HG03442 (cell line): ENCODE measurements at regions not wholly inside any gene's neighbourhood (a gene's known extent, or its start where the extent isn't known, plus 50 kb on each side); places are given as distances from the start of the nearest gene placed in this dataset.

Experiments
- ATAC-seq: cut with Tn5 transposase; IDR thresholded peaks from one replicate; pipeline ENCODE4 v1.9.1; 2021; ENCODE audit warnings: mild to moderate bottlenecking, moderate library complexity; ENCODE audit not compliant: unreplicated experiment

DNA sequence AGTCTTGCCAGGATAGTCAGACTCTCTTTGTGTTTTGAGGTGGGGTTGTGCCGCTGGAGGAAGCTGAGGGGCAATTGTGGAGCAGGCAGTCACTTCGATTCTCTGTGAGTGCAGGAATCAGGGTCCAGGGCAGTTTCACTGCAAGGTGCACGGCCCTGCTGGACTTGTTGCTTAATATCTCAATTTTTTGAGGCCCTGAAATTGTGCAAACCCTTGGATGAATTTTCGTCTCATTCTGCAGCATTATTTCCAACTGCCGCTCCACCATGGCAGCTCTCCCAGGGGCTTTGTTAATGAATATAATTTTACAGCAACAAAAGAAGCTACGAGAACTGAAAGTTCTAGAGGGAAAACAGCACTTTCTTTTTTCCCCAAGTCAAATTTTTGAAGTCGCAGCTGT, 531.9 kb downstream of the QKI start:
- ATAC-seq: no peak

DNA sequence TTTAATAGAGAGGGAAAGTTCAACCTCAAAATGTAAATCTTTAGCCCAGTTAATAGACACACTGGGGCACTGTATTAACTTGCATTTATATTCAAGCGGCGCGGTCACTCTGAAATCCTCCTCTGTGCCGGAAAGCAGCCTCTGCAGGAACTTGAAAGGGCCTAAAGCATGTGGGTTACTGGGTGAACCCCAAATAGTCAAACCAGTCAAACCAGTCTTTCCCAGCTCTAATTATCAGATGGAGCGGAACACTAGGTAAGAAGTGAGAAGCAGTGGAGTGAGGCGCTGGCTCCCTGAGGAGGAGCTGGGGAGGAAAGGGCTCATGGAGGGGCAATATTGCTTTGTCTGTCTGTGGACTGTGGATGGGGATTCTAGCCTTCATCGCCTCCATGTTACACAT, 531.3 kb downstream of the QKI start:
- ATAC-seq: no peak

DNA sequence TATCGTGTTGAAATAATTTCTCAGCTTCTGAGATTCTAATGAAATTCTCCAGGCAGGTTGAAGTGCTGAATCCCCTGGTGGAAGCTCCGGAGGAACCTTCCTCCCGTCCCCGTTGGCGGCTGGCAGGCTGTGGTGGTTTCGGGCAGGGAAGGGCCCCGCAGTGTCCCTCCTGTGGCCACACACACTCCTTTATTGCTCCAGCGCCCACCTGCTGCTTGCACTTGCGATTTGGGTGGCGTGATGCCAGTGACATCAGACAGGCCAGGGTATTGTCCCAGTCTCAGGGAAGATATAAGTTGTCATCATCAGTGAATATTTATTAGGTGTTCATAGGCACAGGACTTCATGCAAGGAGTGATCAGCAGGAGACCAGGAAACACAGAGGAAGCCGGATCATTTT, 530.4 kb downstream of the QKI start:
- ATAC-seq: no peak

DNA sequence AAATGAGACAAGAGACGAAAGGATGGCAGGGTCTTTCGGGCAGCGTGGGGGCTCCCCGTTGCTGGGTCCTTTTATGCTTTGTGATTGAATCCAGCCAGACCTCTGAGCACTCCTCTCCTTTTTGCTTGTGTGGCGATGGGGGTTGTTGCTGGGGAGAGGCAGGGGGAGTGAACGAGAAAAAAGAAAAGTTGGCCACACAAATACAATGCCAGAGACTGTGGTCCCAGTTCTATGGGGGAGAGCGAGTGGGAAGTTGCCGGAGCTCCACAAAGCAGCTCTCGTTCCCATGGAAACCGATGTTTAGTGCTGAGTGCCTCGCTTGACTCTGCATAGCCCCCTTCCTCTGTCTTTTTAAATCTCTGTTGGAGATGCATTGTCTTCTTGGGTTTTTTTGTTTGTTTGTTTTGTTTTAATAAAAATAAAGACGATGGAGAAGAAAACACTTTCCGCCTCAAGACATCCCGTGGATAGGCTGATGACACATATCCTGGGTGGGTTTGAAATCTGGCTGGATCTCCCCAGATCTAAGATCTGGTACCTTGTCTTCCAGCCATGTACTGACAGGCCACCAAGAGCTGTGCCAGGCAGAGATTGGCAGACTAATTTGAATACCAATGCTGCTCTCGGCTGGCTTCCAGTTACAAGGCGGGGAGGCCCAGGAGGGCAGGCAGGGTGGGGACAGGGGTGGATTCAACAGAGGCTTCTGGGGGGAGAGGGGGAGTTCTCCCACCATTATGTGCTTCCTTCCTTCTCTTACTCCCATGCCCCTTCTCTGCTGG, 529.3 kb downstream of the QKI start:
- ATAC-seq: no peak

DNA sequence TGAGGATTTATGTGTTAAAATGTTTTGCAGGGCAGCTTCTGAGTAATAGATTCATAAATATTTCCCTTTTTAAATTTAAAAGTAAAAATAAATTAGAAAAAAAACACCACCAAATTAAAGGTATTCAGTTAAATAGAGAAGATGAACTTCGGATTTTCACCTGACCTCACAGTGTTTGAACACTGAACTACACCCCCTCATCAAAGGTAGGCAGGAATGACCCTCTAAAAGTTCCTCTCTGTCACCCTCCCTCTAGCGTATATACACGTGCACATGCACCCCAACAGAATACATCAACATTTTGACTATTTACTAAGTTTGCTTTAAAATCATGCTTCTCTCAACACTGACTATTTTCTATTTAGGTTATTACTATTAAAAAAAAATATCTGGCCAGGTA, 528.3 kb downstream of the QKI start:
- no peak for ATAC-seq

DNA sequence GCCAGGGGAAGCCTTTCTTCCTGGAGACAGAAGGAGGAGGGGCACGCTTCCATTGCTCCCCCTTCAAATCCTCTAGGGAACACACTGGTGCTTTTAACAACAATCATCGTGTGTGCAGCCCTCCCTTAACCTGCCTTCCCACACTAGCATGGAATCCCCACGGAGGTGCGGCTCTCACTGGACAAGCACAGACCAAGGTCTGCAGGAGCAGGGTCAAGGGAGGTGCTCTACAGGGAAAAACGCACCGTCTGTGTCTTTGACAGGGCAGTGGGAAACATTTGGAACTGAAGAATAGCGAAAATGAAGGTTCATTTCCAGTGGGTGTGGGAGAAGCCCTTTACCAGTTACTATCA, 527.1 kb downstream of the QKI start:
- ATAC-seq: no peak

DNA sequence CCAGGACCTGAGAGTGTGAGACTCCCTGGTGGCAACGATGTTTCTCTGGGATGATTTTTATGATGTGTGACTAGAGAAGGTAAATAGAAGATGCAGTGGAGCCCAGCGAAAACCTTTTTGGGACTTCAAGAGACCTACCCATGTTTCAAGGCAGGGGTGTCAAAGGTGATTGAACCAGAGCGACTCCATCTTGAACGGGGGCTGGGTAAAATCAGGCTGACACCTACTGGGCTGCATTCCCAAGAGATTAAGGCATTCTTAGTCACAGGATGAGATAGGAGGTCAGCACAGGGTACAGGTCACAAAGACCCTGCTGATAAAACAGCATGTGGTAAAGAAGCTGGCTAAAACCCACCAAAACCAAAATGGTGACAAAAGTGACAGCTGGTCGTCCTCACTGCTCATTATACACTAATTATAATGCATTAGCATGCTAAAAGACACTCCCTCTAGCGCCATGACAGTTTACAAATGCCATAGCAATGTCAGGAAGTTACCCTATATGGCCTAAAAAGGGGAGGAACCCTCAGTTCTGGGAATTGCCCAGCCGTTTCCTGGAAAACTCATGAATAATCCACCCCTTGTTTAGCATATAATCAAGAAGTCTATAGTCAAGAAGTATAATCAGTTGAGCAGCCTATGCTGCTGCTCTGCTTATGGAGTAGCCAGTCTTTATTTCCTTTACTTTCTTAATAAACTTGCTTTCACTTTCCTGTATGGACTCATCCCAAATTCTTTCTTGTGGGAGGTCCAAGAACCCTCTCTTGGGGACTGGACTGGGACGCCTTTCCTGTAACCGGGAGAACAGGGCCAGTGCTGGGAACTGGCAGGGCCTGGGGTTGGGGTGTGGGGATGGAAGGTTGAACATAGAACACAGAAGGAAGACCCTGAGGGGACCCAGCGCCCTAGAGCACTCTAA, 526.4 kb downstream of the QKI start:
- no peak for ATAC-seq

DNA sequence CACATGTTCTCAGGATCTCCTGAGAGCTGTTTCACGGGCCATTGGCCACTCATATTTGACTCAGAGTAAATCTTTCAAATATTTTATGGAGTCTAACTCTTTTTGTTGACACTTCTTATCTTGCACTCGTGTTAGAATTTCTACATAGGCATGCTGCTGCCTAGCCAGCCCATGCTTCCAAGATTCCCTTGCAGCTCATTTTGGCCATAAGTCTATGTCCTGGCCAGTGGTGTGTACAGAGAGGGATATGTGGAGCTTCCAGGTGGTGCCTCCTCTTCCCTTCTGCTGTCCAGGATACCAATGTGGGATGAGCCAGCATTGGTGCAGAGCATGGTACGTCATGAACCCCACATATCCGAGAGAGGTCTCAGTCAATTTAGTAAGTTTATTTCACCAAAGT, 522.6 kb downstream of the QKI start:
- no peak for ATAC-seq

DNA sequence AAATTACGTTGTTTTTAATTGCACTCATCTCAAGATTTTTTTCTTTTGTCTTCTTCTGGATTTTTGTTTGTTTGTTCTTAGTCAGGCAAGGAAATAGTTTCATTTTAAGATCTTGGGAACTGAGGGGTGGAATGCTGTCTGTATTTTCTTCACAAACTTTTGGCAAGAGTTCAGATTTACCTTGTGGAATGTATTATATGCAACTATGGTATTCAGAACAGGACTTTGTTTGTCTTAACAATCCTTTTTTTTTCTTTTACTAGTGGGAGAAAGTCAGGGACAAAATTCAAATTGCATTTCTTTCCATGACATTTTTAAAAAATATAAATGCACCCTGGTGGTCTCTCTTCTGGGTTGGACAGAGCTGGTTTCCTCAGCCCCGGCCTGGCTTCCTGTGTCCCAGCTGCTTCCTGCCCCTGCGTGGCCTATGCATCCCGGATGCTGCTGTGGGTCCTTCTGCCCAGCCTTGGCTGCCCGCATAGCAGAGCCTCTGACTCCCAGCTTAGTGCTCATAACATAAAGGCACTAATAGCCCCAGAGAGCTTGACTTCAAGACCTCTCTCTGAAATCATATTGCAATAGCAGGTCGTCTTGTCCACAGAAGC, 520.7 kb downstream of the QKI start:
- ATAC-seq: no peak

DNA sequence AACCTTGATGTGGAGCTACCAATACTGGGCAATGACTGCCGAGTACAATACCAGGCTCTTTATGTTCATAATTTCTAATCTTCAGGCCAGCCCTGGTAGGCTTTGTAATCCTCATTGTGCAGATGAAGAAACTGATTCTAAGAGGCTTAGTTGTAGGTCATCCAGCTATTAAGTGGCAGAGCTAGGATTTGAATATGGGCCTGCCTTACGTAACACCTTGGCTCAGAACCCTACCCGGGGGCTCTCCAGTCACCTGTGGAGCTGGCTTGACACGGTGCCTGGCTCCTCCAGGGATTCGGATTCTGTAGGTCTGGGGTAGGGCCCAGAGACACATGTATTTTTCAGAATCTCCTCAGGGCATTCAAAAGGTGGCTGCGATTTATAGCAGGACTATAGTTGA, 515.5 kb downstream of the QKI start:
- ATAC-seq: no peak

DNA sequence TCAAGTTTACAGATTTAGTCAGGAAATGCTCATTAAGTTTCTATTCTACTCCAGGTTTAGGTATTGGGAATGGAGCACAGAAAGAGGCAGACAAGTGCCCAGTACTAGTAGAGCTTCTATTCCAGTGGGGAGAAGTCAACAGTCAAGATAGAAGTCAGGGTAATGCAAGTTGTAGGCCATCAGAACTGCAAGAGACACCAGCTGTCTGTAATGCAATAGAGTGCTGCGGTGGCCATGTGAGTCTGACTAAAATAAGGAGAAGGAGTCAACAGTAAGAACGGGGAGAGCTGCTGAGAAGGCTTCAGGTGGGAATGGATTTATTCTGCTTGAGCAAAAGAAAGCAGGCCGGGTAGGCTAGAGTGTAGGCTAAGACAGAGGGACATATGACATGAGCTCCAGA, 515.0 kb downstream of the QKI start:
- ATAC-seq: no peak

DNA sequence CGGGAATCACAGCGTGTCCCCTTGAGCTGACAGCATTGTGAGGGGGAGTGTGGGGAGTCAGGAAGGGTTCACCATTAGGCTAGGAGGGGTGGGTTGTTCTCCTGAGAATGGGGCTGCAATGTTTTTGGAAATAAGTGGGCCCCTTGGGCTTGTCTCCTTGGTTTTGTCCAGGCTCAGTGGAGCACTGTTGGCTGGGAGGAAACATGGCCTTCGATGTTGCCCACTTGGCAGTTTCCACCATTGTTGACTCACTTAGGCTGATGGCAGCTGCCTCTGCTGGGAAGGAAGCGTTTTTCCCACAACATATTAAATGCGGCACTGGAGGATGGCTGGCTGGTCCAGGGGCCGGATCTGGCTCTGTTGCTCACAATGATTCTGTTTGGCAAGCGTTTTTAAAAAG, 512.1 kb downstream of the QKI start:
- ATAC-seq: no peak

DNA sequence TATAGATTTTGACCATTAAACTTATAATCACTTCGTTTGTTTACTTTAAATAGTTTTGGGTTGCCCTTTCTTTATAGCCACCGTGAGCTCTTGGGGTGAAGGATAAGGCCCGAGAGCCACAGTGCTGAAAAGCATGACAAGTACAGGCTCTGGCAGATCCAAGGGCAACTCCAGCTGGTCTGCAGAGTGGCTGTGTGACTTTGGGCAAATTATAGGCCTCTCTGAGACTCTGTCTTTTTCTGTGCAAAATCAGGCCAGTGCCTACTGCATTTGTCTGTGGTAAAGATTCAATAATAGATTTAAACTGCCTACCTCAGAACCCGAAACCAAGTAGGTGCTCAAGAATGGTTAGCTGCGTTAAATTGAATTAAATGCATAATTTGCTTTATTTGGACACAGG, 511.3 kb downstream of the QKI start:
- no peak for ATAC-seq

DNA sequence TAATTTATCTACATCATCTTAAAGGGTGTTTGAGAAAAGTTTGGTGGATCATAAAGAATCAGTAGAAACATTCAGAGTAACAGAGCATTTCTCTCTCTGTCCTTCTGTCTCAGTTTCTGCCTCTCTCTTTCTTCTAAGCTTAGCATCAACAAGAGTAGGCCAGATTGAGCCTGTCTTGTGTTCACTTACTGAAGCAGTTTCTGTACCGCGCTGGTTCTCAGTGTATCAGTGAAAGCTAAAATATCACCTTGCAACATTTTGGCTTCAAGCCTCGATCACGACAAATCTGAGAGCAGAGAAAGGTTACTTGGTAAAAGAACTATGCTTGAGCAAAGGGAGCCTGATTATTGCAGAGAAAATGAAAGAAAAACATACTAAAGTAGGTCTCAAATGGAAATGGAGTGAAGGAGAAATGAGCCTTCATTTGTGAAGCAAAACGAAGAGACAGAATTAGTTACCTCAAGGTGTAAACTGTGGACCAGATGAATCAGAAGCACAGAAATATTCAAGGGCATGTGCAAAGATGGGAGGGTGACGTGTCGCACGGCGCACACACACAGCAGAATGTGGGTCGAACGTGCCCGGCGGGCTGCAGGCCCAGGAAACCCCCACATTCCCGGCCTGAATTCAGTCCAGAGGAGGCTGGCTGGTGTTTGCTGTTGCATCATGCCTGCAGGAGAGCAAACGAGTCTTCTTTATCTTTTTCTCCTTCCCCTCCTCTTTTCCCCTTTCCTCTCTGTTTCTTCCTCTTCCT, 509.3 kb downstream of the QKI start:
- ATAC-seq: no peak

DNA sequence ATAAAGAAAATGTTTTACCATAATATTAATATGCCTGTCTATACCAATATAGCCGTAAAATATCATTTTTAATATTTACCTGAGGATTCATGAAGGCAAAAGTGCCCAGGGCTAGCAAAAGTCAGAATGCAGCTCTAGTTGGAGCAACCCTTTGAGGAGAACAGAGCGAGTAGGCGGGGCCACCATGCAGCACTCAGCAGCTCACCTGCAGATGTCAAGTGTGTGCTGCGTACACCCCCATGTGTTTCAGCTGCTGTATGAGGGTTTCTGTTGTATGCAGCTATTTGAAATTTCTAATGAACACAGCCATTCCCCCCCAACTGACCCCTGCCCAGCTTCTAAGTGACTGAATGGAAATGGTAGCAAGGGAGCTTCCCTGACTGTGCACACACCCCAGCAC, 508.0 kb downstream of the QKI start:
- ATAC-seq: no peak

DNA sequence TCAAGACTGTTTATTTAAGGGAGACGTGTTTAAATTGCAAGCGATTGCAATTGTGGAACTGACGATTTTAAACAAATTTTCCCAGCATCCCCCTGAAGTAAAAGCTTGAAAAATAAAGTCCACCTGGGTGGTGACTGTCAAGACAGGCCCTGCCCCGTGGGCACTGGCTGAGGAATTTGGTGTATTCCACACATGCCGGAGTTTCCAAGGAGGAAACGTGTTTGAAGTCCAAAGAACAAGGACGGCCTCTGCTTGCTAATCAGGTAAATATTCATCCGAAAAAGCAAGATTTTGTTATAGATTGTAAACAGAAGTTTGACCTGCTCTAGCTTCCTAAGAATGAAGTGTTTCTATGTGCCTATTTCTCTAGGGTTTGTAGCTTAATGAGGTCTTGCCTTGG, 505.1 kb downstream of the QKI start:
- no peak for ATAC-seq

DNA sequence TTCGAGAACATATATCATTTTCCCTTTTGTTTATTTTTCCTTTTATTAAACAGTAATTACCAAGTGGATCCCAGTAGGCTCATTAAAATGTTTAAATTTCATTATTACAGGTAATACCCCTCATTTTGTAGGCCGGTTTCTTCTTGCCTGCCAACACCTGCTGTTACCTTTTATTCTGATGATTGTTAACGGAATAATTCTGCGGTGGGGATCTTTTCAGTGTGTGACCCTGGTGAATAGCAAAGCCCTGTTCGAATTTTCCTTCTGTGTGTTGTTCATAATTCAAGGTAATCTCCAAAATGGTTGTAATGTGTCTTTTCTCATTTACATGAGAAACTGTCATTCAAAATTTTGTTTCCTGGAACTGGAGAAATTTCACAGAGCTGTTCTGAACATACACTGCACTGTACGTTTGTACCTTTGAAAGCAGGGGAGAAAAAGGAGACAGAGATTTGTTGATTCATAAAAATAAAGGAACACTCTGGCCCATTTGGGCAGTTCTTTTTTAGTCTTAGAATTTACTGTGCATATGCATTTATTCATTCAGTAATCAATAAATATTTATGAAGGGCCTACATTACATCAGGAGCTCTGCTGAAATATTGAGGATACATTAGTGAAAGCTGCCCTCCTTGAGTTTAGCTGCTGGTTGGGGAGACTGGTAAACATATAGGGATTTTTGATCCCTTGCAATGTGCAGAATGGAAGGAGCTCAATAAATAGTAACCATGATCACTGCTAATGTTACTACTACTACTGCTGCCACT, 502.0 kb downstream of the QKI start:
- no peak for ATAC-seq

DNA sequence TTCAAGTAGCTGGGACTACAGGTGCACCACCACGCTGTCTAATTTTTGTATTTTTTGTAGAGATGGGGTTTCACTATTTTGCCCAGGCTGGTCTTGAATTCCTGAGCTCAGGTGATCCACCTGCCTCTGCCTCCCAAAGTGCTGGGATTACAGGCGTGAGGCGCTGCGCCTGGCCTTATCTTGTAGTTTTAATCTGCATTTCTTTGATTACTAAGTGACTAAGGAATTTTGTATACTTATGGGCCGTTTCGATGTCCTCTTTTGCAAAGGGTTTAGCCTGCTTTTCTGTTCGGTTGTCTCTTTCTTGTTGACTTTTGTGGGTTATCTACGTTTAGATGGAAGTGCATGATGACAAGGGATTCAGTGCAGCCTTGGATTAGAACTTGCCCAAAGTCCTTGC, 500.6 kb downstream of the QKI start:
- ATAC-seq: no peak

DNA sequence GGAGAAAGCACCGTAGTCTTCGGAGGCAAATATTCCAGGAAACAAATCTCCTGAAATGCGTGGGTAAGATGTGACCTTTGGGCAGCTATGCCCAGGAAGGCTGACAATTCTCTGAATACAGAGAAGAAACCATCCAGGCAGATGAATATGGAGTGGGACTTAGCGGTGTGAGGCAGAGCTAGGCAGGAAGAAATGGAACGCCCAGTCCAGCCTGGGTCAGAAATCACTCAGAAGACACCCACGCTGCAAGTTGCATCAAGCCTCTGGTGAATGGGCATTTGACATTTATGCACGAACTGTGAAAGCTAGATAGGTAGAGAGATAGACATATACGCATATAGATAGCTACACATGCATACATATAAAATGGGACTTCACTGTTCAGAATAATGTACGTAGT, 498.5 kb downstream of the QKI start:
- ATAC-seq: no peak

DNA sequence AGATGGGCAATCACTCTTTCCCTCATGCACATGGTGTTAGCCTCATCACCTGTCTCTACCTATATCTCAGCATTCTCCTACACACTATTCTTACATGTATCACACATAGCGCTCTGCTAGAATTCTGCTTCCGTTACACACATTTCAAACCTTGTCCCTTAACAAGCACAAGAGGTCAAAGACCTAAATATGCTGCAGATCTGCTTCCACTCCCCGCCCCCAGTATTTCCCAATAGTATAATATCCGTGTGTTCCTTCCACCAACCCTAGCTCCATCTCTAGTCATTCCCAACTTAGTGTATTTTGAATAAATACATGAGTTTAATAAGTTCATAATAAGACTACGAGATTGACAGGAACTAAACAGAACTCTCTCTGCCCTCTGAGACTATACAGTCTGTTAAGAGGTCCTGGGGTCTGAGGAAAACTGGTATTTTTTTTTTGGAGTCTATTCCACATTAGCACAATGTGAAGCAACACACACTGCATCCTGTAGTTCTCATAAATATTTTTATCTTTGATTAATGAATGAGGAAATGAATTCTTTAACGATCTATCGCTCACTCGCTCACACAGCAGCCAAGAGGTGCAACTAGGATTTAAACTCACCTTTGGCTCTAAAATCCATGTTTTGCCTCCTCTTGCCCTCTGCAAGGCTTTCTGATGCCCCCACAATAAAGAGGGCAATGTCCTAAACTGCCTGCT, 491.6 kb downstream of the QKI start:
- ATAC-seq: no peak
